ENCODE measurements at regions not wholly inside any gene's neighbourhood (a gene's known extent, or its start where the extent isn't known, plus 50 kb on each side); places are given as distances from the start of the nearest gene placed in this dataset.
A peak's percentile ranks its signal among the peaks of the same experiment; 100 is the strongest.
"Not testable (repeated sequence)": the region's sequence is repeated elsewhere in the genome, so short reads cannot be mapped to it uniquely, and the experiment has no call there.

DNA sequence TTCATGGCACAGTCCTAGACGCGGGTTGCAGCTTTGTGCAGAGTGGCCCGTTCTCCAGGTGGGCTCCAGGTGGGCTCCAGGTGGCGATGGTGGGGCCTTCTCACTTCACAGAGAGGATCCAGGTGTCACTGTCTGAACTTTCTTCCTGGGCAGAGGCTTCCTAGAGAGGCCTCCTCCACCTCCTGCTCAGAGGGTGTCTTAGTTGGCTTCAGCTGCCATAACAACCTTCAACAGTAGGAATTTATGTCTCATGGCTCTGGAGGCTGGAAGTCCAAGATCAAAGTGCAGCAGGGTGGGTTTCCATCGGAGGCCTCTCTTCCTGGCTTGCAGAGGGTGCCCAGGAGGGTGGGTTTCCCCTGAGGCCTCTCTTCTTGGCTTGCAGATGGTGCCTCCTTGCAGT, 125.1 kb downstream of the GLRX3 start:
- Histone ChIP-seq H3K4me3 (ENCODE audit: low read length) (no peak overlapping the region), H3K36me3 (ENCODE audit: control insufficient read depth, insufficient read depth, low read length) (no peaks in the 10 kb centered on the region), H3K27ac (ENCODE audit: low read length) (no peak overlapping the region), H3K9me3 (ENCODE audit: control insufficient read depth, low read depth, low read length) (peaks cover 10% of the 10 kb centered on the region), H3K27me3 (ENCODE audit: control insufficient read depth, insufficient read depth, low read length) (no peaks in the 10 kb centered on the region), H3K4me1 (ENCODE audit: control insufficient read depth, insufficient read depth, low read length) (no peaks in the 10 kb centered on the region)
- WGBS (ENCODE audit: insufficient coverage, low lambda C conversion rate): no CpG with 5 or more reads among the region's 5 CpGs
- DNase-seq: no peak

GRCh38 chr10:130261766-130262165, 125.6 kb downstream of the GLRX3 start:
- no peaks in the 10 kb centered on the region for H3K27me3 ChIP-seq (ENCODE audit: control insufficient read depth, insufficient read depth, low read length)
- H3K4me1 ChIP-seq (ENCODE audit: control insufficient read depth, insufficient read depth, low read length): no peaks in the 10 kb centered on the region
- no peak for DNase-seq
- WGBS (ENCODE audit: insufficient coverage, low lambda C conversion rate): no CpG with 5 or more reads among the region's 11 CpGs
- no peaks in the 10 kb centered on the region for H3K36me3 ChIP-seq (ENCODE audit: control insufficient read depth, insufficient read depth, low read length)
- no peak overlapping the region for H3K27ac ChIP-seq (ENCODE audit: low read length)
- peaks cover 10% of the 10 kb centered on the region for H3K9me3 ChIP-seq (ENCODE audit: control insufficient read depth, low read depth, low read length)
- H3K4me3 ChIP-seq (ENCODE audit: low read length): no peak overlapping the region

- no peak overlapping the region for H3K4me3 ChIP-seq (ENCODE audit: low read length)
- WGBS (ENCODE audit: insufficient coverage, low lambda C conversion rate): 80% methylated on average over 1 of the region's 12 CpGs
- DNase-seq: no peak
- H3K4me1 ChIP-seq (ENCODE audit: control insufficient read depth, insufficient read depth, low read length): no peaks in the 10 kb centered on the region
- H3K36me3 ChIP-seq (ENCODE audit: control insufficient read depth, insufficient read depth, low read length): no peaks in the 10 kb centered on the region
- peaks cover 10% of the 10 kb centered on the region for H3K9me3 ChIP-seq (ENCODE audit: control insufficient read depth, low read depth, low read length)
- no peaks in the 10 kb centered on the region for H3K27me3 ChIP-seq (ENCODE audit: control insufficient read depth, insufficient read depth, low read length)
- H3K27ac ChIP-seq (ENCODE audit: low read length): no peak overlapping the region
Observed at GRCh38 chr10:130263289-130263688, 127.1 kb downstream of the GLRX3 start.

GRCh38 chr10:130265542-130265941, 129.4 kb downstream of the GLRX3 start:
- Histone ChIP-seq H3K36me3 (ENCODE audit: control insufficient read depth, insufficient read depth, low read length) (no peaks in the 10 kb centered on the region), H3K4me3 (ENCODE audit: low read length) (no peak overlapping the region), H3K9me3 (ENCODE audit: control insufficient read depth, low read depth, low read length) (peaks cover 10% of the 10 kb centered on the region), H3K4me1 (ENCODE audit: control insufficient read depth, insufficient read depth, low read length) (no peaks in the 10 kb centered on the region), H3K27me3 (ENCODE audit: control insufficient read depth, insufficient read depth, low read length) (no peaks in the 10 kb centered on the region), H3K27ac (ENCODE audit: low read length) (no peak overlapping the region)
- DNase-seq: no peak
- no CpG with 5 or more reads among the region's 11 CpGs for WGBS (ENCODE audit: insufficient coverage, low lambda C conversion rate)

GRCh38 chr10:130282492-130283218, 146.5 kb downstream of the GLRX3 start:
- H3K4me3 ChIP-seq (ENCODE audit: low read length): no peak overlapping the region
- no peaks in the 10 kb centered on the region for H3K4me1 ChIP-seq (ENCODE audit: control insufficient read depth, insufficient read depth, low read length)
- H3K9me3 ChIP-seq (ENCODE audit: control insufficient read depth, low read depth, low read length): peaks cover 2% of the 10 kb centered on the region
- H3K27ac ChIP-seq (ENCODE audit: low read length): no peak overlapping the region
- no peaks in the 10 kb centered on the region for H3K27me3 ChIP-seq (ENCODE audit: control insufficient read depth, insufficient read depth, low read length)
- H3K36me3 ChIP-seq (ENCODE audit: control insufficient read depth, insufficient read depth, low read length): no peaks in the 10 kb centered on the region
- WGBS (ENCODE audit: insufficient coverage, low lambda C conversion rate): 92% methylated on average over 2 of the region's 7 CpGs
- DNase-seq: no peak

DNA sequence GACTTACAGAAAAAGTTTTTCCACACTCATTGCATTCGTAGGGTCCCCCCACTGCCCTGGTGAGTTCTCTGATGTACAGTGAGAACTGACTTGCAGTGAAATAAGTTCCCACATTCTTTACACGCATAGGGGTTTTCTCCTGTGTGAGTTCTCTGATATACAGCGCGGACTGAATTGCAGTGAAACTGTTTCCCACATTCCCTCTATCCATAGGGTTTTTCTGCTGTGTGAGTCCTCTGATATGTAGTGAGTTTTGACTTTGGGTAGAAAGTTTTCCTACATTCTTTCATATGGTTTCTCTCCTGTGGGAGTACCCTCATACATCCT, 147.0 kb downstream of the GLRX3 start:
- Histone ChIP-seq H3K4me1 (ENCODE audit: control insufficient read depth, insufficient read depth, low read length) (no peaks in the 10 kb centered on the region), H3K9me3 (ENCODE audit: control insufficient read depth, low read depth, low read length) (peaks cover 2% of the 10 kb centered on the region), H3K4me3 (ENCODE audit: low read length) (no peak overlapping the region), H3K27me3 (ENCODE audit: control insufficient read depth, insufficient read depth, low read length) (no peaks in the 10 kb centered on the region), H3K36me3 (ENCODE audit: control insufficient read depth, insufficient read depth, low read length) (no peaks in the 10 kb centered on the region), H3K27ac (ENCODE audit: low read length) (no peak overlapping the region)
- no CpG with 5 or more reads among the region's 4 CpGs for WGBS (ENCODE audit: insufficient coverage, low lambda C conversion rate)
- DNase-seq: no peak

- DNase-seq; H3K36me3 ChIP-seq (ENCODE audit: control insufficient read depth, insufficient read depth, low read length); H3K9me3 ChIP-seq (ENCODE audit: control insufficient read depth, low read depth, low read length); H3K4me1 ChIP-seq (ENCODE audit: control insufficient read depth, insufficient read depth, low read length); H3K27me3 ChIP-seq (ENCODE audit: control insufficient read depth, insufficient read depth, low read length); H3K27ac ChIP-seq (ENCODE audit: low read length); H3K4me3 ChIP-seq (ENCODE audit: low read length): not testable (repeated sequence)
- no CpG with 5 or more reads among the region's 3 CpGs for WGBS (ENCODE audit: insufficient coverage, low lambda C conversion rate)
Observed at GRCh38 chr10:130295761-130296160, 159.6 kb downstream of the GLRX3 start.

- peak in 1 of 2 donors; percentile 6 for DNase-seq
- no peaks in the 10 kb centered on the region for H3K27me3 ChIP-seq (ENCODE audit: control insufficient read depth, insufficient read depth, low read length)
- H3K36me3 ChIP-seq (ENCODE audit: control insufficient read depth, insufficient read depth, low read length): no peaks in the 10 kb centered on the region
- WGBS (ENCODE audit: insufficient coverage, low lambda C conversion rate): no CpG with 5 or more reads among the region's 23 CpGs
- no peaks in the 10 kb centered on the region for H3K4me1 ChIP-seq (ENCODE audit: control insufficient read depth, insufficient read depth, low read length)
- H3K4me3 ChIP-seq (ENCODE audit: low read length): peak overlapping the region; percentile 24
- peaks cover 16% of the 10 kb centered on the region for H3K9me3 ChIP-seq (ENCODE audit: control insufficient read depth, low read depth, low read length)
- no peak overlapping the region for H3K27ac ChIP-seq (ENCODE audit: low read length)
Observed at GRCh38 chr10:130300608-130301020, 164.4 kb downstream of the GLRX3 start.

DNA sequence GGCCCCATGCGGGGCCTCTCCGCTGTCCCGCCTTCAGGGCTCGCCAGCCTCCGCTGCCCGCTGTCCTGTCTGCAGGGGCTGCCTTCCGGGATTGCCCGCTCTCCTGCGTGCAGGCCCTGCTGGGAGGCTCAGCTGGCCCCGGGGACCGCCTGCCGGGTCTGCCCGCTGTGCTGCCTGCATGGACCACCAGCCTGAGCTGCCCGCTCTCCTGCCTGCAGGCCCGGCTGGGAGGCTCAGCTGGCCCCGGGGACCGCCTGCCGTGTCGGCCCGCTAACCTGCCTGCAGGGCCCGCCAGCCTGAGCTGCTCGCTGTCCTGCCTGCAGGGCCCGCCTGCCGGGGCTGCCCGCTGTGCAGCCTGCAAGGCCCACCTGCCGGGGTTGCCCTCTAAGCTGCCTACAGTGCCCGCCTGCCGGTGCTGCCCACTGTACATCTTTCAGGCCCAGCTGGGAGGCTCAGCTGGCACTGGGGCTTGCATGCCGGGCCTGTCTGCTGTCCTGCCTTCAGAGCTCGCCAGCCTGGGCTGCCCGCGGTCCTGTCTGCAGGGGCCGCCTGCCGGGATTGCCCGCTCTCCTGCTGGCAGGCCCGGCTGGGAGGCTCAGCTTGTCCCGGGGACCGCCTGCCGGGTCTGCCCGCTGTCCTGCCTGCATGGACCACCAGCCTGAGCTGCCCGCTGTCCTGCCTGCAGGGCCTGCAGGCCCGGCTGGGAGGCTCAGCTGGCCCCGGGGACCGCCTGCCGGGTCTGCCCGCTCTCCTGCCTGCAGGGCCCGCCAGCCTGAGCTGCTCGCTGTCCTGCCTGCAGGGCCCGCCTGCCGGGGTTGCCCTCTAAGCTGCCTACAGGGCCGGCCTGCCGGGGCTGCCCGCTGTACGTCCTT, 165.1 kb downstream of the GLRX3 start:
- Histone ChIP-seq H3K9me3 (ENCODE audit: control insufficient read depth, low read depth, low read length) (peaks cover 16% of the 10 kb centered on the region), H3K4me1 (ENCODE audit: control insufficient read depth, insufficient read depth, low read length) (no peaks in the 10 kb centered on the region), H3K36me3 (ENCODE audit: control insufficient read depth, insufficient read depth, low read length) (no peaks in the 10 kb centered on the region), H3K27me3 (ENCODE audit: control insufficient read depth, insufficient read depth, low read length) (no peaks in the 10 kb centered on the region), H3K4me3 (ENCODE audit: low read length) (peak overlapping the region; percentile 24), H3K27ac (ENCODE audit: low read length) (no peak overlapping the region)
- peak; percentile 13 to 76 for DNase-seq
- no CpG with 5 or more reads among the region's 54 CpGs for WGBS (ENCODE audit: insufficient coverage, low lambda C conversion rate)

DNA sequence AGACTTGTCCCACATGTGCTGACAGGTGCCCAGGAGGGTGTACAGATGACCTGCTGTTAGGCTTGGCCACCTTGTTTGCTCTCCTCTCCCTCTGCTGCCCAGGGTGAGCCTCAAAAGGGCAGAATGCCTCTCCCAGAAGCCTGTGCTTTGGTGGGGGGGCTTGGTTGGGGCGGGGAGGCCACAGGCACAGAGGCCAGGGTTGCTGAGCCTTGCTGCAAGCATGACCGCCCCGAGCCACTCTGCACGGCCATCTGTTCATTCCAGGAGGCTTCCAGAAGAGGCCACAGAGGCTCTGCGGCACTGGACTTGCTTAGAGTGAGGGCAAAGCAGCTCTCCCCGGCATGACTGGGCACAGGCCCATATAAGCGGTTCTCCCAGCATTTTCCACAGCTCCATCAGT, 190.8 kb downstream of the GLRX3 start:
- no peak overlapping the region for H3K4me3 ChIP-seq (ENCODE audit: low read length)
- WGBS (ENCODE audit: insufficient coverage, low lambda C conversion rate): no CpG with 5 or more reads among the region's 7 CpGs
- H3K4me1 ChIP-seq (ENCODE audit: control insufficient read depth, insufficient read depth, low read length): no peaks in the 10 kb centered on the region
- no peaks in the 10 kb centered on the region for H3K27me3 ChIP-seq (ENCODE audit: control insufficient read depth, insufficient read depth, low read length)
- no peak overlapping the region for H3K27ac ChIP-seq (ENCODE audit: low read length)
- peaks cover 3% of the 10 kb centered on the region for H3K9me3 ChIP-seq (ENCODE audit: control insufficient read depth, low read depth, low read length)
- no peak for DNase-seq
- H3K36me3 ChIP-seq (ENCODE audit: control insufficient read depth, insufficient read depth, low read length): no peaks in the 10 kb centered on the region
